Parathyroid adenoma (tissue), 2 donors: ENCODE measurements at regions not wholly inside any gene's neighbourhood (a gene's known extent, or its start where the extent isn't known, plus 50 kb on each side); places are given as distances from the start of the nearest gene placed in this dataset.

Source experiments
- H2AFZ ChIP-seq: fragments of 300-600 bp; sonication (generic); one replicate; pipeline ENCODE4 v1.7.0; 2017; ENCODE audit warnings: antibody characterized with exemption, mild to moderate bottlenecking
- H3K27ac ChIP-seq: fragments of 300-600 bp; sonication (generic); one replicate; pipeline ENCODE4 v1.7.0; 2017
- H3K27me3 ChIP-seq: fragments of 300-600 bp; sonication (generic); one replicate; pipeline ENCODE4 v1.7.0; 2017; ENCODE audit warnings: low read length; ENCODE audit not compliant: control insufficient read depth, insufficient read depth
- H3K36me3 ChIP-seq: fragments of 300-600 bp; sonication (generic); one replicate; pipeline ENCODE4 v1.7.0; 2017; ENCODE audit warnings: low read length; ENCODE audit not compliant: control insufficient read depth, insufficient read depth
- H3K4me1 ChIP-seq: fragments of 300-600 bp; sonication (generic); one replicate; pipeline ENCODE4 v1.7.0; 2017; ENCODE audit warnings: control low read depth
- H3K4me2 ChIP-seq: fragments of 300-600 bp; sonication (generic); one replicate; pipeline ENCODE4 v1.7.0; 2017; ENCODE audit warnings: low read length
- H3K4me3 ChIP-seq: fragments of 300-600 bp; sonication (generic); one replicate; pipeline ENCODE4 v1.7.0; 2017; ENCODE audit warnings: low read depth, low read length
- H3K79me2 ChIP-seq: fragments of 300-600 bp; sonication (generic); one replicate; pipeline ENCODE4 v1.7.0; 2017; ENCODE audit warnings: control low read depth
- H3K9ac ChIP-seq: fragments of 300-600 bp; sonication (generic); one replicate; pipeline ENCODE4 v1.7.0; 2017; ENCODE audit warnings: mild to moderate bottlenecking
- H3K9me3 ChIP-seq: fragments of 300-600 bp; sonication (generic); one replicate; pipeline ENCODE4 v1.7.0; 2017; ENCODE audit warnings: low read length; ENCODE audit not compliant: control insufficient read depth
- TF ChIP-seq, protein P1 (sequence below): fragments of 300-600 bp; sonication (generic); IDR thresholded peaks from one replicate; pipeline ENCODE4 v1.7.0; 2017; ENCODE audit warnings: antibody characterized with exemption, mild to moderate bottlenecking
- donor health status: primary hyperparathyroidism.

DNA sequence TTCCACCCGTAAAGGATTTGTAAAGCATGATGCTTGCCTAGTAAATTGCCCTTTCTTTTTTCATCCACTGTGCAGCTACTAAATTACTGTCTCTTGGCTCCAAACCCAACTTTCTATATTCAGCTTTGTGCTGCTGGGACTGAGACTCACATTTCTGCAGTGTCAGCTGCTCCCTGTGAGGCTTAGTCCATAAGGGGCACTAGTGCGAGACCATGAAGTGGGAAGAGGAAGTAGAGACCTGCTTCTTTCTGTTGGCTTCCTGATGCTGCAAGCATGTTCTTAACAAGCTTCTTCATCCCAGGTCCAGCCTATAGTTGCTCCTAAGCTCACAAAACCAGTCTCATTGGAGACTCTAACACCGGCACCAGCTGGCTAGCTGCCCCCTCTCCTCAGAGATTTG is 74.9 kb upstream of the HS3ST2 start:
- Histone ChIP-seq H3K4me2 (no peak overlapping the region), H3K27me3 (no peaks in the 10 kb centered on the region), H3K9me3 (no peaks in the 10 kb centered on the region), H3K36me3 (no peaks in the 10 kb centered on the region), H3K9ac (no peak overlapping the region), H2AFZ (no peak overlapping the region), H3K79me2 (no peaks in the 10 kb centered on the region), H3K27ac (no peak overlapping the region), H3K4me3 (no peak overlapping the region), H3K4me1 (no peaks in the 10 kb centered on the region)
- TF ChIP-seq, protein P1, sequence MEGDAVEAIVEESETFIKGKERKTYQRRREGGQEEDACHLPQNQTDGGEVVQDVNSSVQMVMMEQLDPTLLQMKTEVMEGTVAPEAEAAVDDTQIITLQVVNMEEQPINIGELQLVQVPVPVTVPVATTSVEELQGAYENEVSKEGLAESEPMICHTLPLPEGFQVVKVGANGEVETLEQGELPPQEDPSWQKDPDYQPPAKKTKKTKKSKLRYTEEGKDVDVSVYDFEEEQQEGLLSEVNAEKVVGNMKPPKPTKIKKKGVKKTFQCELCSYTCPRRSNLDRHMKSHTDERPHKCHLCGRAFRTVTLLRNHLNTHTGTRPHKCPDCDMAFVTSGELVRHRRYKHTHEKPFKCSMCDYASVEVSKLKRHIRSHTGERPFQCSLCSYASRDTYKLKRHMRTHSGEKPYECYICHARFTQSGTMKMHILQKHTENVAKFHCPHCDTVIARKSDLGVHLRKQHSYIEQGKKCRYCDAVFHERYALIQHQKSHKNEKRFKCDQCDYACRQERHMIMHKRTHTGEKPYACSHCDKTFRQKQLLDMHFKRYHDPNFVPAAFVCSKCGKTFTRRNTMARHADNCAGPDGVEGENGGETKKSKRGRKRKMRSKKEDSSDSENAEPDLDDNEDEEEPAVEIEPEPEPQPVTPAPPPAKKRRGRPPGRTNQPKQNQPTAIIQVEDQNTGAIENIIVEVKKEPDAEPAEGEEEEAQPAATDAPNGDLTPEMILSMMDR, result no peak

DNA sequence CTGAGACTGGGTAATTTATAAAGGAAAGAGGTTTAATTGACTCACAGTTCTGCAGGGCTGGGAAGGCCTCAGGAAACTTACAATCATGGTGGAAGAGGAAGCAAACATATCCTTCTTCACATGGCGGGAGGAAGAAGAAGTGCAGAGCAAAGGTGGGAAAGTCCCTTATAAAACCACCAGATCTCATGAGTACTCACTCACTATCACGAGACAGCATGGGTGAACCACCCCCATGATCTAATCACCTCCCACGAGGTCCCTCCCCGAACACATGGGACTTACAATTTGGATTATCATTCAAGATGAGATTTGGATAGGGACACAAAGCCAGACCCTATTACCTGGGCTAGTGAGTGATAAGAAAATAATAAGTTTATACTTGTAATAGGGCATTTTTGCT is 70.6 kb upstream of the HS3ST2 start:
- TF ChIP-seq, protein P1, result no peak
- Histone ChIP-seq H3K36me3 (no peaks in the 10 kb centered on the region), H3K27me3 (no peaks in the 10 kb centered on the region), H3K4me2 (no peak overlapping the region), H2AFZ (no peak overlapping the region), H3K4me3 (no peak overlapping the region), H3K9me3 (no peaks in the 10 kb centered on the region), H3K4me1 (no peaks in the 10 kb centered on the region), H3K79me2 (no peaks in the 10 kb centered on the region), H3K27ac (no peak overlapping the region), H3K9ac (no peak overlapping the region)

DNA sequence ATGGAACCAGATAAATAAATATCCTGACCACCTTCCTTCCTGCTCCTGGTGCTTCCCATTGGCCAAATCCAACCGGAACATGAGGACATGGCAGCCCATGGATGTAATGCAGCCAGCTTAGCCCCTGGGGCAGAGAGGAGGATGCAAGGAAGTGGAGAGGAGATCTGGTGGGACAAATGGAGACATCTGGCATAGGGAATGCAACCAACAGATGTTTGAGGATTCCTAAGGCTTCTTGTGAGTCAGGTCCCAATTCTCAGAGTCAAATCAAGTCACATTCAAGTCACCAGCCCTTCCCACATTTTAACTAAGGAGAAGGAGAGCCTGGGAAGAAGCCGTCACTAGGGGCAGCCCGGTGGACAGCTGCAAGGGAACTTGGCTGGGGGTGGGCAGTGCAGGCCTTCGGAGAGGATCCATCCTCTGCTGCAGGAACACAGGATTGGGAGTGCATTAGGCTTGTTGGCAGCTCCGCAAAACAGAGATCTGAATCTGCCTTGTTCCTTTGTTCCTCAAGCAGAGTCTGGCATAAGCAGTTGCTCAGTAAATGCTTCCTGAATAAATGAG is 62.8 kb upstream of the HS3ST2 start:
- Histone ChIP-seq H3K27me3 (no peaks in the 10 kb centered on the region), H3K36me3 (no peaks in the 10 kb centered on the region), H3K9ac (no peak overlapping the region), H3K4me2 (no peak overlapping the region), H3K4me3 (no peak overlapping the region), H3K79me2 (no peaks in the 10 kb centered on the region), H2AFZ (no peak overlapping the region), H3K4me1 (no peaks in the 10 kb centered on the region), H3K9me3 (no peaks in the 10 kb centered on the region), H3K27ac (no peak overlapping the region)
- TF ChIP-seq, protein P1, result no peak

DNA sequence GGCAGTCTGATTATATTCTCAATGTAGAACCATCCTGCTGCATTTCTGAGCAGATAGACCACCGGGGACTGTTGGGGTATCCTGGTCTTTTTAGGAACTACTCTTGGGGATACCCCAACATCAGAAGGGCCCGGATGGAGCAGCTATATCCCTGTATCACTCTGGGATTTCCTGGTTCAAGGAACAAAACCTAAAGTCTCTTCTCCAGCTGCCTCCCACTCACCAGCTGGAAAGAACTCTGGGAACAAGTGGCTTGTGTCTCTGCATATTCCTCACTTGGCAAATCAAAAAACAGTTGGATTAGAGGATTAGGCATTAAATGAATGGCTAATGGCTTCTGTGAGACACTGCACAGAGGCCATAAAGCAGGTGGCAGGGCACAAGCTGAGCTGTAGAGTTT is 62.3 kb upstream of the HS3ST2 start:
- Histone ChIP-seq H3K4me2 (no peak overlapping the region), H3K4me3 (no peak overlapping the region), H3K9me3 (no peaks in the 10 kb centered on the region), H3K4me1 (no peaks in the 10 kb centered on the region), H3K27me3 (no peaks in the 10 kb centered on the region), H2AFZ (no peak overlapping the region), H3K27ac (no peak overlapping the region), H3K36me3 (no peaks in the 10 kb centered on the region), H3K9ac (no peak overlapping the region), H3K79me2 (no peaks in the 10 kb centered on the region)
- TF ChIP-seq, protein P1, result no peak

DNA sequence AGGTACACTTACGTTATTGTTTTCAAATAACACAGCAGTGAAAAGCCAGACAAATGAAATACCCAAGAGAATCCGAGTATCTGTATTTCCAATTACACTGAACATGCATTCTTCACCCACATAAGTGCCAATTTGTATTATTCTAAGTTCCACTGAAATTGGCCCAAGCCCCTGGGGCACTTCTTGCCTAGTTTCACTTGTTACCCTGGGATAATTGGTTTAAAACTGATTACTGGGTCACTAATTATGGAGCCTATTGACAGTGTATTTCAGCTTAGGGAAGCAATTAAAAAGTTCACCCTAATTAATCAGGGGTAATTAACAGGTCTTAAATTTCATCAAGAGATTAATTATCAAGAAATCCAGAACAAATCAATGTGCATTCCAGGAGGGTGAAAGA is 60.5 kb upstream of the HS3ST2 start:
- Histone ChIP-seq H3K27me3 (no peaks in the 10 kb centered on the region), H3K79me2 (no peaks in the 10 kb centered on the region), H3K4me2 (no peak overlapping the region), H3K4me3 (no peak overlapping the region), H3K9me3 (no peaks in the 10 kb centered on the region), H2AFZ (no peak overlapping the region), H3K9ac (no peak overlapping the region), H3K36me3 (no peaks in the 10 kb centered on the region), H3K27ac (no peak overlapping the region), H3K4me1 (no peaks in the 10 kb centered on the region)
- TF ChIP-seq, protein P1, result no peak
